ENCODE measurements at regions not wholly inside any gene's neighbourhood (a gene's known extent, or its start where the extent isn't known, plus 50 kb on each side); places are given as distances from the start of the nearest gene placed in this dataset.
A peak's percentile ranks its signal among the peaks of the same experiment; 100 is the strongest.
"Not testable (repeated sequence)": the region's sequence is repeated elsewhere in the genome, so short reads cannot be mapped to it uniquely, and the experiment has no call there.

- POLR2A ChIA-PET, result no interaction called here
- Mint-ChIP-seq H3K9me3 (no peaks in the 10 kb centered on the region), H3K27me3 (ENCODE audit: low read depth) (no peaks in the 10 kb centered on the region), H3K27ac (peak overlapping the region; percentile 84; the same call in 1 of the 2 replicates), H3K4me1 (peaks cover 44% of the 10 kb centered on the region), H3K36me3 (peaks cover 4% of the 10 kb centered on the region; the same call in 1 of the 2 replicates), H3K4me3 (no peak overlapping the region; the same call in 1 of the 2 replicates)
- CTCF ChIA-PET, result interaction anchor here (1.0 to 3.1 kb wide), 5 partner anchors 12 to 421 kb away, joined by 3 to 9 read pairs (median 3); no protein-coding TSS in a partner anchor
- TF ChIP-seq ZNF532 (CRISPR knock-in tag; IDR thresholded peaks at IDR 0.05; ENCODE audit: borderline replicate concordance) (no peak), NFE2L1 (CRISPR knock-in tag; IDR thresholded peaks at IDR 0.05) (no peak), HMGA2 (CRISPR knock-in tag; IDR thresholded peaks at IDR 0.05) (no peak), ATF2 (CRISPR knock-in tag; IDR thresholded peaks at IDR 0.05; ENCODE audit: borderline replicate concordance, low read depth) (no peak), E2F4 (CRISPR knock-in tag; IDR thresholded peaks at IDR 0.05; ENCODE audit: borderline replicate concordance, low read depth) (no peak), ZBTB43 (CRISPR knock-in tag; IDR thresholded peaks at IDR 0.05) (no peak), PREB (CRISPR knock-in tag; IDR thresholded peaks at IDR 0.05; ENCODE audit: borderline replicate concordance) (no peak), ESRRA (CRISPR knock-in tag; IDR thresholded peaks at IDR 0.05; ENCODE audit: borderline replicate concordance) (no peak), MAX (CRISPR knock-in tag; IDR thresholded peaks at IDR 0.05) (no peak), TEAD1 (CRISPR knock-in tag; IDR thresholded peaks at IDR 0.05) (no peak), ERG (CRISPR knock-in tag; IDR thresholded peaks at IDR 0.05) (no peak), HMGXB4 (CRISPR knock-in tag; IDR thresholded peaks at IDR 0.05) (no peak), CBFB (CRISPR knock-in tag; IDR thresholded peaks at IDR 0.05; ENCODE audit: low read depth) (no peak)
- peak; percentile 24 for ATAC-seq
- no peak for DNase-seq (ENCODE audit: low spot score)
Observed at GRCh38 chr17:77288115-77288619, 147.4 kb downstream of the SEC14L1 start.

- CTCF ChIA-PET, result interaction anchor here (0.6 kb wide), 1 partner anchor 1425 kb away, joined by 3 read pairs; no protein-coding TSS in a partner anchor
- ATAC-seq; DNase-seq (ENCODE audit: low spot score); H3K4me3 Mint-ChIP-seq; H3K36me3 Mint-ChIP-seq; H3K27ac Mint-ChIP-seq; H3K9me3 Mint-ChIP-seq; POLR2A ChIA-PET; H3K27me3 Mint-ChIP-seq (ENCODE audit: low read depth): not testable (repeated sequence)
- peaks cover 40% of the 10 kb centered on the region for H3K4me1 Mint-ChIP-seq
Observed at GRCh38 chr17:77290759-77291558, 150.2 kb downstream of the SEC14L1 start.

Measured in WTC11 (cell line).